HG03175 (cell line): ENCODE measurements at regions not wholly inside any gene's neighbourhood (a gene's known extent, or its start where the extent isn't known, plus 50 kb on each side); places are given as distances from the start of the nearest gene placed in this dataset.

Source experiments
- ATAC-seq: cut with Tn5 transposase; IDR thresholded peaks from one replicate; pipeline ENCODE4 v1.9.1; 2021; ENCODE audit warnings: mild to moderate bottlenecking, moderate library complexity; ENCODE audit not compliant: unreplicated experiment

DNA sequence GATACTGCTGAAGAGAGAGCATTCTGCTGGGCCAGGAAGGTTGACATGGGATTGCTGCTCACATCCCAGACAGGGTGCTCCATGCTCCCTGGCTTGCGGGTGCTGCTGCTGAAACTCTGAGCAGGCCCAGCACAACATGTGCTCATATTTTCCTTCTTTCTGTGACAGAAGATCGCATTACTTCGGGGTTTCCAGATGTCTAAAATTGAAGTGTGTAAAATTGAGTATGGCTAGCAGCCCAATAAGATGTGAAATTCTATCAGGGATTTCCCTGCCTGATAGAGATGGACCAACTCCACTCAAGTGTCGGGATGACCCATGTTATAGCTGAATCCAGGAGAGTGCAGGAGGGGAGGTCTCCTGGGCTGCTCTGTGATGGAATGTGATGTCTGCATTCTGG is 55.6 kb upstream of the KL start:
- no peak for ATAC-seq

DNA sequence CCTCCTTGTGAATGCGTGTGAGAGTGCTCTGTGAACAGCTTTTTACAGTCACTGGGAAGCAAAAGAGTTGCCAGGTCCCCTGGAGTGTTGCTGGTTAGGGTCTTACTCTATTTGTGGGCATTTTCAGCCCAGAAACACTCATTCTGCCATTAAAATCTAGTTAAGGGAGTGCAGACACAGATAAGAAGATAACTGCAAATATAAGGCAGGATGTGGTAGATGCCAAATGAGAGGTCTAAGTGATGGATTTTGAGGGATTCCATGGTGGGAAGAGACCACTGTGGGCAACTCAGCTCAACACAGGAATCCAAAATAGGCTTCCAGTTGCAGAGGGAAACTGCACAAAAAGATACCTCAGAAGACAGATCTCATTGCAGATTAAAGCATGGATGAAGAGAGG is 54.5 kb upstream of the KL start:
- ATAC-seq = no peak

DNA sequence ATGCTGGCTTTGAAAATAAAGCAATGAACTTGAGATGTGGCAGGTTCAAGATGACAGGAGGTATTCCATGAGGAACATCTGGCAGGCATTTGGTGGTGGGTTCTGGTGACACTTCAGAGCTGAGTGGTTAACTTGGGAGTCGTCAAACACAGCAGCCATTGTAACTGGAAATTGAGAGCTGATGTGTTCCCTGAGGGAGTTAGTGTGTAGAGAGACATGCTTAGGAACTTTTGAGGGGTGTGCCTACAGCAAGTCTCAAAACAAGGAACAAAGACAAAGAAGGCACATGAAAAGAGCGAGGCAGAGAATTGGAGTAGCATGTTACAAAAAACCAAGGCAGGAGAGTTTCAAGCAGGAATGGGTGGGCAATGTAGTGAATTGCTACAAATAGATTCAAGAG is 53.9 kb upstream of the KL start:
- ATAC-seq = no peak

DNA sequence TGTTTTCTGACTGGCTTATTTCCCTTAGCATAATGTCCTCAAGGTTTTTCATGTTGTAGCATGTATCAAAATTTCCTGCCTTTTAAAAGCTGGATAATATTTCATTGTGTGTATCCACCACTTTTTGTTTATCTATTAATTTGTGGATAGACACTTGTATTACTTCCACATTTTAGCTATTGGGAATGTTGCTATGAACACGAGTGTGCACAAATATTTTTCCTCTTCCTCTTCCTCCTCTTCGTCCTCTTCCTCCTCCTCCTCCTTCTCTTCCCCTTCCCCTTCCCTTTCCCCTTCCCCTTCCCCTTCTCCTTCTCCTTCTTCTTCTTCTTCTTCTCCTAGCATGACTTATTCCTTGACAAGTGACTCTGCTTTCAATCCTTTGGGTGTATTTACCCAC is 51.2 kb upstream of the KL start:
- no peak for ATAC-seq
